ENCODE measurements at regions not wholly inside any gene's neighbourhood (a gene's known extent, or its start where the extent isn't known, plus 50 kb on each side); places are given as distances from the start of the nearest gene placed in this dataset.

GRCh38 chr2:120421126-120421829, 75.3 kb downstream of the INHBB start:
- H3K4me3 ChIP-seq (replicated peaks in 1 of 4; ENCODE audit: control extremely low read depth in 1 of 4, insufficient read depth in 1 of 4, low read depth in 3 of 4, low read length in 4 of 4) = no peak overlapping the region
- no peaks in the 10 kb centered on the region for H3K36me3 ChIP-seq (ENCODE audit: control insufficient read depth, insufficient read depth, low read length)
- H3K4me1 ChIP-seq (ENCODE audit: control insufficient read depth, extremely low read depth, insufficient read depth, low read length) = no peaks in the 10 kb centered on the region
- H3K9me3 ChIP-seq (ENCODE audit: control insufficient read depth, insufficient read depth, low read depth, low read length) = no peaks in the 10 kb centered on the region
- H3K4me2 ChIP-seq (ENCODE audit: extremely low read depth, insufficient read depth, low read length) = no peak overlapping the region
- TF ChIP-seq CTCF (conservative IDR thresholded peaks at IDR 0.05 in 1 of 2, IDR thresholded peaks at IDR 0.05 in 1 of 2; ENCODE audit: low read depth in 1 of 2, low read length in 2 of 2) (no peak), EZH2 (IDR thresholded peaks at IDR 0.05; ENCODE audit: low read length, missing control alignments) (no peak)
- peaks cover 16% of the 10 kb centered on the region for H3K27me3 ChIP-seq (ENCODE audit: control insufficient read depth, insufficient read depth, low read length)
- no peaks in the 10 kb centered on the region for H3K79me2 ChIP-seq (ENCODE audit: control insufficient read depth, insufficient read depth, low read length)
- no peak overlapping the region for H2AFZ ChIP-seq (ENCODE audit: low read length)
- H4K20me1 ChIP-seq (ENCODE audit: control insufficient read depth, extremely low read depth, insufficient read depth, low read length) = no peaks in the 10 kb centered on the region
- DNase-seq (ENCODE audit: low read depth in 2 of 2) = no peak
- H3K9ac ChIP-seq (ENCODE audit: insufficient read depth, low read length) = no peak overlapping the region
- H3K27ac ChIP-seq (ENCODE audit: insufficient read depth, low read length) = no peak overlapping the region

DNA sequence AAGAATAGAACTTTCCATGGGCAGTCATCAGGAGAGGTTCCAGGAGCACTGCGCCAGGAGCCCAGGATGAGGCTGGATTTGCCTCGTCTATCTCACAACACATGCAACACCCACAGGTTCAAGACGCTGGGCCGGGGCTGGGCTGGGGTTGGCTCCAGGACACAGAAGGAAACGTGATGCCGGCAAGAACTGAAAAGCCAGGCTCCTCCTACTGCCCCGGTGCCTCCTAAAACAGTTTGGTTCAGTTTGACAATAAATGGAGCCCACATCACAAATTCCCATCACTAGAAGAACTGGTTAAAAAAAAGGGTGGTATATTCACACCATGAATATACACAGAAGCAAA, 75.9 kb downstream of the INHBB start:
- no peak overlapping the region for H3K4me3 ChIP-seq (replicated peaks in 1 of 4; ENCODE audit: control extremely low read depth in 1 of 4, insufficient read depth in 1 of 4, low read depth in 3 of 4, low read length in 4 of 4)
- no peak overlapping the region for H3K4me2 ChIP-seq (ENCODE audit: extremely low read depth, insufficient read depth, low read length)
- DNase-seq (ENCODE audit: low read depth in 2 of 2) = no peak
- no peak overlapping the region for H3K9ac ChIP-seq (ENCODE audit: insufficient read depth, low read length)
- H3K9me3 ChIP-seq (ENCODE audit: control insufficient read depth, insufficient read depth, low read depth, low read length) = no peaks in the 10 kb centered on the region
- H3K27me3 ChIP-seq (ENCODE audit: control insufficient read depth, insufficient read depth, low read length) = peaks cover 16% of the 10 kb centered on the region
- no peak overlapping the region for H3K27ac ChIP-seq (ENCODE audit: insufficient read depth, low read length)
- no peaks in the 10 kb centered on the region for H3K4me1 ChIP-seq (ENCODE audit: control insufficient read depth, extremely low read depth, insufficient read depth, low read length)
- no peak overlapping the region for H2AFZ ChIP-seq (ENCODE audit: low read length)
- H3K79me2 ChIP-seq (ENCODE audit: control insufficient read depth, insufficient read depth, low read length) = no peaks in the 10 kb centered on the region
- H4K20me1 ChIP-seq (ENCODE audit: control insufficient read depth, extremely low read depth, insufficient read depth, low read length) = no peaks in the 10 kb centered on the region
- H3K36me3 ChIP-seq (ENCODE audit: control insufficient read depth, insufficient read depth, low read length) = no peaks in the 10 kb centered on the region
- no peak for TF ChIP-seq CTCF (conservative IDR thresholded peaks at IDR 0.05 in 1 of 2, IDR thresholded peaks at IDR 0.05 in 1 of 2; ENCODE audit: low read depth in 1 of 2, low read length in 2 of 2)
- TF ChIP-seq EZH2 (IDR thresholded peaks at IDR 0.05; ENCODE audit: low read length, missing control alignments) = no peak

- H3K9ac ChIP-seq (ENCODE audit: insufficient read depth, low read length) = no peak overlapping the region
- peaks cover 16% of the 10 kb centered on the region for H3K27me3 ChIP-seq (ENCODE audit: control insufficient read depth, insufficient read depth, low read length)
- H3K4me2 ChIP-seq (ENCODE audit: extremely low read depth, insufficient read depth, low read length) = no peak overlapping the region
- no peaks in the 10 kb centered on the region for H3K9me3 ChIP-seq (ENCODE audit: control insufficient read depth, insufficient read depth, low read depth, low read length)
- H3K79me2 ChIP-seq (ENCODE audit: control insufficient read depth, insufficient read depth, low read length) = no peaks in the 10 kb centered on the region
- no peak for TF ChIP-seq CTCF (conservative IDR thresholded peaks at IDR 0.05 in 1 of 2, IDR thresholded peaks at IDR 0.05 in 1 of 2; ENCODE audit: low read depth in 1 of 2, low read length in 2 of 2)
- no peak for TF ChIP-seq EZH2 (IDR thresholded peaks at IDR 0.05; ENCODE audit: low read length, missing control alignments)
- H3K36me3 ChIP-seq (ENCODE audit: control insufficient read depth, insufficient read depth, low read length) = no peaks in the 10 kb centered on the region
- no peak for DNase-seq (ENCODE audit: low read depth in 2 of 2)
- no peak overlapping the region for H3K4me3 ChIP-seq (replicated peaks in 1 of 4; ENCODE audit: control extremely low read depth in 1 of 4, insufficient read depth in 1 of 4, low read depth in 3 of 4, low read length in 4 of 4)
- no peaks in the 10 kb centered on the region for H3K4me1 ChIP-seq (ENCODE audit: control insufficient read depth, extremely low read depth, insufficient read depth, low read length)
- no peak overlapping the region for H2AFZ ChIP-seq (ENCODE audit: low read length)
- no peak overlapping the region for H3K27ac ChIP-seq (ENCODE audit: insufficient read depth, low read length)
- no peaks in the 10 kb centered on the region for H4K20me1 ChIP-seq (ENCODE audit: control insufficient read depth, extremely low read depth, insufficient read depth, low read length)
Observed at GRCh38 chr2:120422465-120423160, 76.7 kb downstream of the INHBB start.
